ENCODE measurements at regions not wholly inside any gene's neighbourhood (a gene's known extent, or its start where the extent isn't known, plus 50 kb on each side); places are given as distances from the start of the nearest gene placed in this dataset.

DNA sequence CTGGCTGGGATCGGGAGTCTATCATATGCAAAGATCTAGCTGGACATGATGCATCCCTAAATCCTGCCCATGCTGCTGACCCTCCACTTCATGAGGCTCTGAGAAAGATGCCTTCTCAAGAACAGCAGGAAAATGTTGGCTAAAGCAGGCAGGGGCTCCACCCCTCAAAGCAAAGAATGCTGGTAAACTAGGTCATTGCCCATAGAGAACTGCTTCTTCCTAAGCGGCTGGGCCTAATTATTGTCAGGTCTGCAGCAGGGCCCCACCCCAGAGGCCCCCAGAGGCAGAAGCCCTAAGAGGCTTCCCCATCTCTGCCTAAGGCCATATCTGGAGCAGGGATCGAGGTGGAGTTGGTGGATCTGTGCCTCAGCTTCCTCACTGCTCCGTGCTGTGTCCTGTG, 447.4 kb upstream of the PROK2 start:
- DNase-seq (ENCODE audit: low read depth), result no peak

DNA sequence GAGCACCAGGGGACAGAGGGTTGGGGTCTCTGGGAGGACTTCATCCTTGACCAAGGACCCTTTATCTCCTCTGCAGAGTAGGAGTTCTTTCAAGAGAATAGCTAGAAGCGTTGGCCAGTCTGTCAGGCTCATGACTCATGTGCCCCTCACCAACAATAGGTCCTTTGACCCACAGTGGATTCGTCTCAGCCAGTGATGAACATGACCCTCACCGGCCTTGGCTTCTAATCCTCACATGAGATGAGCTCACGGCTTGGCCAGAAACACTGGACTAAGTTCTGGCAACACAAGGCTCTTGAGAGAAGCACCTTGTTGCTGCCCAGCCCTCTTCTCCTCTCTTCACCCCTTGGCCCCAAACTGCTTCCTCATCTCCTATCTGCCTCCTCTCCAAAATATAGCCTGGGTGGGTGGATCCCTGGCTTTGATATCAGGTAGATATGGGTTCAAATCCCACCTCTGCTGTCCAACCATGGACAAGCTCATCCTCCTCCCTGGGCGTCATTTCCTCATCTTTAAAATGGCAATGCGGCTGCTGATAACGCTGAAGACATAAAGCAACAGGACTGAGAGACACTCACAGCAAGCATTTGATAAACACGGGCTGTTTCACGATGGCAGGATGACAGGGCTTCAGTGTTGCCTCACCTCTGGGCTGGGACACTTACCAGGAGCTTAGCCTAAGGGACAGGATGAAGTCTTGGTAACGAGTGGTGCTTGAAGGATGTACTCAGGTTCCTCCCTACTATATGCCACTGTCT, 446.7 kb upstream of the PROK2 start:
- DNase-seq (ENCODE audit: low read depth), result no peak

DNA sequence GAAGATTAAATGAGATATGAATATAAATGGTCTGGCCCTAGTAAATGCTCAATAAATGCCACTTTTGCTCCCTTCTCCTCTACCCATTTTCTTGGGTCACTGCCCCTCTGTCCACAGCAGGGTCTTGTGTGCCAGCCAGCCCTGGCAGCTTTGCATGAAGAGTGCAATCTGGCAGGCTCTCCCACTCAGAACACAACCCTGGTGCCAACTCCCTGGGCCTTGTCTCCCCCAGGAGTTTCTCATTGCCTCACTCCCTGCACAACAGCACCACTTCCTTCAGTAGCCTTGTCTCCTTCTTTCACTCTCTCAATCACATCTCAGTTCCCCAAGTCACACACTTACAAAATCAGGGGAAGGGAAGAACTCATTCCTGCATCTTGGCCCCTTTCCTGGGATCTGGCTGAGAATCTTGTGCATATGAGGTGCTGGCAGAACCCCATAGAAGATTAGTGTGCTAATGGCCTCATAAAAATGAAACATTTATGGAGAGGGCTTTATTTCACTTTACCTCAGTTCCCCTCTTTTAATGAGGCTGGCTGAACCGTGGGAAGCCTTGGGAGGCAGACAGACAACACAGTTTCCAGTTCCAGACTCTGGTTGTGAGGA, 445.9 kb upstream of the PROK2 start:
- DNase-seq (ENCODE audit: low read depth), result no peak

- no peak for DNase-seq (ENCODE audit: low read depth)
Measured at GRCh38 chr3:72229952-72230351, 445.0 kb upstream of the PROK2 start.

- no peak for DNase-seq (ENCODE audit: low read depth)
Measured at GRCh38 chr3:72227486-72228070, 442.6 kb upstream of the PROK2 start.

GRCh38 chr3:72224804-72225509, 440.0 kb upstream of the PROK2 start:
- no peak for DNase-seq (ENCODE audit: low read depth)

DNA sequence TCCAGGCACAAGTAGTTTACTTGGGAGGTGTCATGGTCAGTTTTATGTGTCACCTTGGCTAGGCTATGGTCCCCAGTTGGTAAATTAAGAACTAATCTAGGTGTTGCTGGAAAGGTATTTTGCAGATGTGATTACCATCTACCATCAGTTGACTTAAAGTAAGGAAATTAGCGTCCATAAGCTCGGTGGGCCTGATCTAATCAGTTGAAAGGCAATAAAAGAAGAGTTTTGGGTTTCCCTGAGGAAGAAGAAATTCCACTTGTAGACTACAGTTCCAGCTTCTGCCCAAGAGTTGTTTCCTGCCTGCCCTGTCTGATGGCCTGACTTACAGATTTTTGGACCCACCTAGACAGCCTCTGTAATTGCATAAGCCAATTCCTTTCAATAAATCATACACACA, 438.7 kb upstream of the PROK2 start:
- DNase-seq (ENCODE audit: low read depth), result no peak

DNA sequence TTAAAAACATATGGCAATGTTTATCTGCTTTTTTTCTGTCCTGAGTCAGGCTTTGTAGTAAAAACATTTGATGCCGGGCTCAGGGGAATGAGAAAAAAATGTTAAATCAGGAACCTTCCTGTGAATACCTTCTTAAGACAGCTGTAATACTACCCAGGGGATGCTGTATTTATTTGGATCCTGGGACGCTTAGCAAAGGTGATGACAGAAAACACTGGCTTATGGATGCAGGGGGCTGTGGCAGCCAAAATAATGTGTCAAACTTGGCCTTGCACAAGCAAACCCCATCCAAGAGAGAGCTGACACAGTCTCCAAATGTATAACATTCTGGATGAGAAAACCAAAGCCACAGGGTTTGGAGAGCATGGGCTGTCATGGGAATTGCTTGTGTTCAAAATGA, 438.2 kb upstream of the PROK2 start:
- no peak for DNase-seq (ENCODE audit: low read depth)

DNA sequence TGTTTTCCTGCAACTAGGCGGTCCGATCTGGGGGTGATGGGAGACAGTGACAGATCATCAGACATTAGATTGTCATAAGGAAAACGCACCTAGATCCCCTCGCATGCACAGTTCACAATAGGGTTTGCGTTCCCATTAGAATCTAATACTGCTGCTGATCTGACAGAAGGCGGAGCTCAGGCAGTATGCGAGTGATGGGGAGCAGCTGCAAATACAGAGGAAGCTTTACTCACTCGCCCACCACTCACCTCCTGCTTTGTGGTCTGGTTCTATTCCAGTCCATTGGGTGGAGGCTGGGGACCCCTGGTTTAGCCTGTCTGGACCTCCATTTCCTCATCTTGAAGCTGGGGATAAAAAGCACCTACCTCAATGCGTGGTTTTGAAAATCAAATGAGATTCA, 437.5 kb upstream of the PROK2 start:
- no peak for DNase-seq (ENCODE audit: low read depth)

- no peak for DNase-seq (ENCODE audit: low read depth)
Measured at GRCh38 chr3:72220946-72221345, 436.0 kb upstream of the PROK2 start.

- DNase-seq (ENCODE audit: low read depth), result no peak
Measured at GRCh38 chr3:72219752-72220151, 434.8 kb upstream of the PROK2 start.

DNA sequence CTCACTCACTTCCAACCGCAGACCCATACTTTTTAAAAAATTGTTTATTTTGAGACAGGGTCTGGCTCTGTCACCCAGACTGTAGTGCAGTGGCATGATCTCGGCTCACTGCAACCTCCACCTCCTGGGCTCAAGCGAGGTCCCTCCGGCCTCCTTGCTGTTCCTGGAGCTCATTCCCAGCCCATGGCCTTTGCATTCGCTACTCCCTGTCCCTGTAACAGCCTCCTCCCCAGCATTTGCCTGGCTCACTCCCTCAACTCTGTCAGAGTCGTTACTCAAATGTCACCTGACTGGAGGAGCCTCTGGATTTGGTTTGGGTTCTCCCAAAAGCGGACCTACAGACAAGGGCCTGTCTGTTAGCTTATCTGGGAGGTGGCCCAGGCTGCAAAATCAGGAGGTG, 432.6 kb upstream of the PROK2 start:
- no peak for DNase-seq (ENCODE audit: low read depth)

- DNase-seq (ENCODE audit: low read depth), result no peak
Measured at GRCh38 chr3:72214066-72214951, 429.4 kb upstream of the PROK2 start.

DNA sequence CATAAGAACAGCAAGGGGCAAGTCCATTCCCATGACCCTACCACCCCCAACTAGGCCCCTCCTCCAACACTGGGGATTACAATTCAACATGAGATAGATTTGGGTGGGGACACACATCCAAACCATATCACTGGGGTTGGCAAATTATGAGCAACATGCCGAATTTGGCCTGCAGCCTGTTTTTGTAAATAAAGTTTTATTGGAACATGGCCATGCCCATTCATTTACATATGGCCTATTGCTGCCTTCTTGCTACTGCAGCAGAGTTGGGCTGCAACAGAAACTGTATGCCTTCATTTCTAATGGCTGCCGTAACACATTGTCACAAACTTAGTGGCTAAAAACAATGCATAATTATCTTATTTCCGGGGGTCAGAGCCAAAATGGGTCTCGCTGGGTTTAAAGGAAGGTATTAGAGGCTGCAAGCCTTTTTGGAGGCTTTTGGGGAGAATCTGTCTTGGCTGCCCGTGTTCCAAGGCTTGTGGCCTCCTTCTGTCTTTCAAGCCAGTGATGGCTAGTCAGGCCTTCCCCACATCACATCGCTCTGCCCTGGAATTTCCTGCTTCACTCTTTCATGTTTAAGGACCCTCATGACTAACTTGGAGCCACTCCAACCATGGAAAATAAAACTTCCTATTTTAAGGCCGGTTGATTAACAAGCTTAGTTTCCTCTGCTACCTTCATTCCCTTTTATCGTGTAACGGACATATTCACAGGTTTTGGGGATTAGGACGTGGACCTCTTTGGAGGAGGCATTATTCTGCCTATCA, 428.5 kb upstream of the PROK2 start:
- no peak for DNase-seq (ENCODE audit: low read depth)

- DNase-seq (ENCODE audit: low read depth), result no peak
Measured at GRCh38 chr3:72212396-72212795, 427.4 kb upstream of the PROK2 start.

- no peak for DNase-seq (ENCODE audit: low read depth)
Measured at GRCh38 chr3:72210261-72210660, 425.3 kb upstream of the PROK2 start.

- no peak for DNase-seq (ENCODE audit: low read depth)
Measured at GRCh38 chr3:72205297-72205826, 420.4 kb upstream of the PROK2 start.

GRCh38 chr3:72204452-72204851, 419.5 kb upstream of the PROK2 start:
- no peak for DNase-seq (ENCODE audit: low read depth)

- no peak for DNase-seq (ENCODE audit: low read depth)
Measured at GRCh38 chr3:72203613-72204349, 418.8 kb upstream of the PROK2 start.

GRCh38 chr3:72203105-72203504, 418.2 kb upstream of the PROK2 start:
- DNase-seq (ENCODE audit: low read depth), result no peak
